ENCODE measurements at regions not wholly inside any gene's neighbourhood (a gene's known extent, or its start where the extent isn't known, plus 50 kb on each side); places are given as distances from the start of the nearest gene placed in this dataset.
A peak's percentile ranks its signal among the peaks of the same experiment; 100 is the strongest.
"Not testable (repeated sequence)": the region's sequence is repeated elsewhere in the genome, so short reads cannot be mapped to it uniquely, and the experiment has no call there.

DNA sequence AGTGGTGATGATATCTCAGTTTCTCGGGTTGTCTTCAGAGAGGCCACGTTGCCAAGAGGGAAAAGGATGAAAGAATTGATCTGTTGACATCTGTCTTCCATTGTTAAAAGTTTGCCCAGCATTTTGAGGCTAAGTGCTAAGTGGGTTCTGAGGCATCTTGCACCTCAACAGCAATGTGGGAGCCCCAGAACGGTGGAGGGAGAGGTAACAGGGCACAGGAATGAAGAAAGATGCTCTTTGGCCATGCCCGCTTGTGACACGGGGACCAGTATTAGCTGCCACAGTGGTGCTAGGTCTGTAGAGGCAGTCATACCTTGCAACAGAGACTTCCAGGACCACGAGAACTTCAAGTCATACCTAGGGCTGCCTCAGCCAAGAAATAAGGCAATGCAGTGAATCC, 106.6 kb upstream of the NUPR2 start:
- H3K4me3 ChIP-seq (ENCODE audit: low read depth, low read length): no peak overlapping the region
- TF ChIP-seq, protein P1, sequence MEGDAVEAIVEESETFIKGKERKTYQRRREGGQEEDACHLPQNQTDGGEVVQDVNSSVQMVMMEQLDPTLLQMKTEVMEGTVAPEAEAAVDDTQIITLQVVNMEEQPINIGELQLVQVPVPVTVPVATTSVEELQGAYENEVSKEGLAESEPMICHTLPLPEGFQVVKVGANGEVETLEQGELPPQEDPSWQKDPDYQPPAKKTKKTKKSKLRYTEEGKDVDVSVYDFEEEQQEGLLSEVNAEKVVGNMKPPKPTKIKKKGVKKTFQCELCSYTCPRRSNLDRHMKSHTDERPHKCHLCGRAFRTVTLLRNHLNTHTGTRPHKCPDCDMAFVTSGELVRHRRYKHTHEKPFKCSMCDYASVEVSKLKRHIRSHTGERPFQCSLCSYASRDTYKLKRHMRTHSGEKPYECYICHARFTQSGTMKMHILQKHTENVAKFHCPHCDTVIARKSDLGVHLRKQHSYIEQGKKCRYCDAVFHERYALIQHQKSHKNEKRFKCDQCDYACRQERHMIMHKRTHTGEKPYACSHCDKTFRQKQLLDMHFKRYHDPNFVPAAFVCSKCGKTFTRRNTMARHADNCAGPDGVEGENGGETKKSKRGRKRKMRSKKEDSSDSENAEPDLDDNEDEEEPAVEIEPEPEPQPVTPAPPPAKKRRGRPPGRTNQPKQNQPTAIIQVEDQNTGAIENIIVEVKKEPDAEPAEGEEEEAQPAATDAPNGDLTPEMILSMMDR (IDR thresholded peaks at IDR 0.05; ENCODE audit: insufficient read depth, low read length): no peak
- DNase-seq (ENCODE audit: low read depth): no peak

DNA sequence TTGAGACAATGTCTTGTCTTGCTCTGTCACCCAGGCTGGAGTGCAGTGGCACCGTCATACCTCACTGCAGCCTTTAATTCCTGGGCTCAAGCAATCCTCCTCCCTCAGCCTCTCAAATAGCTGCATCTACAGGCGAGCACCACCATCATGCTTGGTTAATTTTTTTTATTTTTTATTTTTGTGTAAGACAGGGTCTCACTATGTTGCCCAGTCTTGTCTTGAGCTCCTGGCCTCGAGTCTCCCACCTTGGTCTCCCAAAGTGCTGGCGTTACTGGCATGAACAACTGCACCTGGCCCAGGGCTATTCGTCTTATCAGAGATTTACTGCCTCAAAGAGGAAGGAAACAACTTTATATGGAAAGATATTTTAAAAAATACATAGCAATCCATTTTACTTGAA, 102.8 kb upstream of the NUPR2 start:
- no peak overlapping the region for H3K4me3 ChIP-seq (ENCODE audit: low read depth, low read length)
- TF ChIP-seq, protein P1 (IDR thresholded peaks at IDR 0.05; ENCODE audit: insufficient read depth, low read length): no peak
- no peak for DNase-seq (ENCODE audit: low read depth)

DNA sequence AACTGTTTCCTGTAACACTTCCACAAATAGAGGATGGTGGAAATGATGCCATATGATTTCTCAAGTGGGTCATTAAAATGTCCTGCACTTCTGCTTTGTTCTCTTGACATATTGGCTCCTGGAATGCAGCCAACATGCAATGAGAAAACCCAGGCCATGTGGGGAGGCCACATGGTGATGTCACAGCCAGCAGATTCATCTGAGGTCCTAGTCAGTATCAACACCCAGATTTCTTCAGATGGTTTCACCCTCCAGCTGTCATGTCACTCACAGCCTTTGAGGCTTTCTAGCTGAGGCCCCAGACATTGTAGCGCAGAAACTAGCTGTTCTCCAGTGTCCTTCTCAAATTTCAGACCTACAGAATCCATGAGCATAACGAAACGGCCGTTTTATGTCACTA, 102.3 kb upstream of the NUPR2 start:
- TF ChIP-seq, protein P1 (IDR thresholded peaks at IDR 0.05; ENCODE audit: insufficient read depth, low read length): no peak
- no peak overlapping the region for H3K4me3 ChIP-seq (ENCODE audit: low read depth, low read length)
- DNase-seq (ENCODE audit: low read depth): no peak

- DNase-seq (ENCODE audit: low read depth): no peak
- TF ChIP-seq, protein P1 (IDR thresholded peaks at IDR 0.05; ENCODE audit: insufficient read depth, low read length): no peak
Observed at GRCh38 chr7:56213574-56213973, 97.4 kb upstream of the NUPR2 start.

GRCh38 chr7:56206420-56206819, 90.2 kb upstream of the NUPR2 start:
- no peak for DNase-seq (ENCODE audit: low read depth)
- no peak overlapping the region for H3K4me3 ChIP-seq (ENCODE audit: low read depth, low read length)
- TF ChIP-seq, protein P1 (IDR thresholded peaks at IDR 0.05; ENCODE audit: insufficient read depth, low read length): no peak

More at GRCh38 chr7:56213574-56213973, 97.4 kb upstream of the NUPR2 start:
- no peak overlapping the region for H3K4me3 ChIP-seq (ENCODE audit: low read depth, low read length)

DNA sequence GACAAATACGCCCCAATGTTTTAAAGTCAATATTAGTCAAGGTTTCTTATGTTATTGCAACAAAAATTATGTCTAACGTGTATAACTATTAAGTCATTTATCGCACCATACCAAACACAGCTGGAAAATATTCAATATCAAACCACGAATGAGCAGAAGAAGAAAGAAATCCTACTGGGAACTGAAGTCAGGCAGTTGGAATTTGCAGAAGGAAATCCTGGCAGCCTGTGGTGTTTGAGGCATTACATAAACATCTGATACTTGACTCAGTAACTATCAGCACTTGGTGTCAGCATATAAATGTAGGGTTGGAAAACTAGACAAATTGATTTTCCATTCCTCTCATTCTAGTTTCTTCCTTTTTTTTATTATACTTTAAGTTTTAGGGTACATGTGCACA, 83.4 kb upstream of the NUPR2 start:
- H3K4me3 ChIP-seq (ENCODE audit: low read depth, low read length): no peak overlapping the region
- TF ChIP-seq, protein P1 (IDR thresholded peaks at IDR 0.05; ENCODE audit: insufficient read depth, low read length): no peak
- peak; percentile 2 for DNase-seq (ENCODE audit: low read depth)

DNA sequence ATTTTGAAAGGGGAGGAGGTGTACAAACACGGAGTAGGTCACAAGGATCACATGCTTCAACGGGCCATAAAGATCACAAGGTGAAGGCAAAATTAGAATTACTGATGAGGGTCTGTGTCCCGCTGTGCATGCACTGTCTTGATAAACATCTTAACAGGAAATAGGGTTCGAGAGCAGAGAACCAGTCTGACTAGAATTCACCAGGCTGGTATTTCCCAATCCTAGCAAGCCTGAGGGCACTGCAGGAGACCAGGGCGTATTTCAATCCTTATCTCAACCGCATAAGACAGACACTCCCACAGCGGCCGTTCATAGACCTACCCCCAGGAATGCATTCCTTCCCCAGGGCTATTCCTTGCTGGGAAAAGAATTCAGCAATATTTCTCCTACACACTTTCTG, 80.0 kb upstream of the NUPR2 start:
- not testable (repeated sequence) for DNase-seq (ENCODE audit: low read depth); H3K4me3 ChIP-seq (ENCODE audit: low read depth, low read length)

Data from fibroblast of the aortic adventitia (primary cell).